HG03378 (cell line): ENCODE measurements at regions not wholly inside any gene's neighbourhood (a gene's known extent, or its start where the extent isn't known, plus 50 kb on each side); places are given as distances from the start of the nearest gene placed in this dataset.
A peak's percentile ranks its signal among the peaks of the same experiment; 100 is the strongest.
"Not testable (repeated sequence)": the region's sequence is repeated elsewhere in the genome, so short reads cannot be mapped to it uniquely, and the experiment has no call there.

Experiments used
- ATAC-seq: cut with Tn5 transposase; IDR thresholded peaks from one replicate; pipeline ENCODE4 v1.9.1; 2021; ENCODE audit warnings: mild to moderate bottlenecking, moderate library complexity; ENCODE audit not compliant: unreplicated experiment

GRCh38 chr7:35853194-35853593 lies 52.3 kb downstream of the SEPTIN7 start:
- ATAC-seq, result not testable (repeated sequence)

- ATAC-seq, result no peak
Observed at GRCh38 chr7:35854311-35854710, 53.5 kb downstream of the SEPTIN7 start.

- no peak for ATAC-seq
Observed at GRCh38 chr7:35856175-35856574, 55.3 kb downstream of the SEPTIN7 start.

GRCh38 chr7:35860664-35861063 lies 59.8 kb downstream of the SEPTIN7 start:
- no peak for ATAC-seq

DNA sequence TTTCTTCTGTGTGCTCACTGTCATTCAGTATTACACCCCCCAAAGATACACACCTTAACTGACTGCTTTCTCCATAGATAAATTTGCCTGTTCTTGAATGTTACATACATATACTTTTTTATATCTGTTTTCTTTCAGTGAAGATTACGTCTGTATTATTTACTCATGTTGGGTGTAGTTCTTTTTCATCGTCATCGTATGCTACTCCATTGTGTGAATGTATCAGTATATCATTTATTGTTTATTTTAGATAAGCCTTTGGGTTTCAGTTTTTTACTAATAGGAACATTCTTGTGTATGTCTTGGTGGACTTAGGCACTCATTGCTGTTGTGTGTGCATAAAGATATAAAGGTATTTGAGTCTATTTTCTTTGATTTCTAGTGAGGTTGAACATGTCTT lies 64.4 kb downstream of the SEPTIN7 start:
- ATAC-seq, result no peak

DNA sequence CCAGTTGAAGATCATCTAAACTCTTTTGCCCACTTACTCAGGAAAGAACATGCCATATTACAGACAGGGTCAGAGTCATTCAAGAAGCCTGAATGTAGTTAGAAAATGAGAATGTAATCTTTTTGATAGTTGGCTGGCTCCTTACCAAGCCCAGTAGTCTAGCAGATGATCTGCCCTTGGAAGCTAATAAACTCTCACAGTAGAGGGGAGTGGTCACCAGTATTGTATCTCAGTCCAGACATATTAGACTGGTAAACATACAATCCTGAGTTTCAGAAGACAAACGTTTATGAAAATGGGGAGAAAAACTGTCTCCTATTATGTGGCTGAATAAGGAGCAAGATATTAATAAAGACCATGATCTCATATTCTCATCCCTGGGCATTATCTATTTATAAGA lies 65.3 kb downstream of the SEPTIN7 start:
- ATAC-seq, result no peak

DNA sequence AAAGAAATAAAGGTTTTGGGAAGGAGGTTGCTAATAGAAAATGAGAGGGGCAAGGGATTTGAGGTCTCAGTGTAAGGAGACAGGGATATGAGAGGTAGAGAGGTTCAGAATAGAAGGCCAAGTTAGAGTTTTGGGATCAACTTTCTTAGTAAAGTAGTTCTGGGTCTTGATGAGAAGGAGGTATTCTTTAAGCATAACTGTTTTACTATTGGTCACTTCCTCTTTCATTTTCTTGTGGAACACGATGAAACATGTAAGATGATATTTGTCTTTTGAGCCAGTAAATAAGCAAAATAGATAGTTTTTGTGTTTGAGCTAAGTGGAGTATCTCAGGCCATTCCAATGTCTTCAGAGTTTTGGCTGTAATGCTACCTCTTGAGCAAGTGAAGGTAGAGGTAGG lies 68.3 kb downstream of the SEPTIN7 start:
- peak; percentile 64 for ATAC-seq

DNA sequence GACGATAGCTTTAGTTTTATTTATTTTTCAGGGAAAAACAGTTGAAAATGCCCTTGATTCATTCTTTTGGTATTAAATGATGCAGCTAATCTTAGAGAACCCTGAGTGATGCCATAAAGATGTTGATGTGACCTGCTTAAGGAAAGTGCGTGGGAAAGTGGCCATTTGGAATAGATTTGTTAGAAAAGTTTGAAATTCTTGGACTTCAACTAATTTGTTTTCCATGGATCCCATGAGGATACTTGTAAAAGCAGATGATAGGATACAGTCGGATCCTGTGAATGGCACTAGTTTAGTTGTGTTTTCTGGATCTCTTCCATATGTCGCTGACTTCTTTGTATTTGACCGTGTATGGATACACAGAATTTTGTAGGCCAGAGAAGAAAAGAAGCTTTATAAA lies 69.0 kb downstream of the SEPTIN7 start:
- ATAC-seq, result no peak

DNA sequence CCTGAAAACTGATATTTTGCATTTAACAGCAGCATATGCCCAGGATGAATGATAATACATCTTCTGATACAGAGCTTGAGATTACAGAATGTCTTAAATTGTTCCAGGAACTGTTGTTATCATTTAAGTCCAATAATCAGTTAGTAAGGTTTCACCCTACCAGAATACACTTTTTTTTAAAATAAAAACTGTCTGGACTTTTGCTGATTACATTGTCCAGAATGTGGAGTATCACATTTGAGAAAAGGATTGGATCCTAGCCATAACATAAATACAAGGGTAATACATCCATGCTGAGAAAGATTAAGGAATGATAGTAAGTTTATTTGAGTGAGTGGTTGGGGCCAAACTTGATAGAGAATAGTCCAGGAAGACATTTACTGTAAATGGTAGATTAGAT lies 71.0 kb downstream of the SEPTIN7 start:
- ATAC-seq, result no peak

DNA sequence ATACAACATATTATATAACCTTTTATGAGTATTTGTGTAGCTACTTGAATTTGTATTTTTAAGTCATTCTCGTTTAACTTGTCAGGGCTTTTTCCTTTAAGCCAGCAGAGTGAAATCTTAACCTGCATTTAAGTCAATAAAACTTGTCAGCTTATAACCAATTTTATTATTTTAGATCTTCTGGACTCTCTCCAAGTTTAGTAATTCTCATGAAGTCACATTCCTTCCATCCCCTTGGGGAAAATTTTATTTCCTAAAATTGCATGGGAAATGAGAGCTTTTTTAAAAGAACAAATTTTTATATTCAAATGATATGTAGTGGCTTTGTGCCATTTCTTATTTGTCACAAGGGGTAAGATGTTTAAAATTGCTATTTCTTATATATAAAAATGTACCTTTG lies 74.0 kb downstream of the SEPTIN7 start:
- ATAC-seq, result no peak

DNA sequence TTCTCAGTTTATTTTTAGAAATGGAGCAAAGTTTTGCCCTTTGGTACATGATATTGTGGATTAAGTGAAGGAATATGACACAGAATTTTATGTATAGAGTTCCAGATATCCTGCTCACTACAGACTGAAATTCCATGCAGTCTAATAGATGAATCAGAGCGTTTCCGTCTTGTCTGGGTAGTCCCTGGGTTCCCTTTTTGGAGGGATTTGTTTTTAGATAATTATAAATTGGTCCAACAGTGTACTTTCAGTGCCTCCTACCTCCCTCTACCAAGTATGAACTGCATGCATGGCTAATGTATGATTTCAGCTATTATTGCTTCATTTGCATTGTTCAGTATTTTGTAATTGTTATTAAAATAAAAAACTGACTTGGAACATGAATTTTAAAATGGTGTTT lies 74.4 kb downstream of the SEPTIN7 start:
- no peak for ATAC-seq

- ATAC-seq, result no peak
Observed at GRCh38 chr7:35878351-35878750, 77.5 kb downstream of the SEPTIN7 start.

DNA sequence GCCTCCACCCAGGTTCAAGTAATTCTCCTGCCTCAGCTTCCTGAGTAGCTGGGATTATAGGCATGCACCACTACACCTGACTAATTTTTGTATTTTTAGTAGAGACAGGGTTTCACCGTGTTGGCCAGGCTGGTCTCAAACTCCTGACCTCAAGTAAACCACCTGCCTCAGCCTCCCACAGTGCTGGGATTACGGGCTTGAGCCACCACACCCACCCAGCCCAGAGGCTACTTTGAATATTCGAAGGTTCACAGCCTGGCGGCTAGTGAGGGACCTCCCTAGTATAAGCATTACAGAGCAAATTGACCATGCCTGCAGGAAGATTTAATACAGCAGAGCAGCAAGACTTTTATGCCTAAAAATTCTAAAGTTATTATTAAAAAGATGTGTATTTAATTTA lies 86.6 kb downstream of the SEPTIN7 start:
- not testable (repeated sequence) for ATAC-seq

- ATAC-seq, result no peak
Observed at GRCh38 chr7:35889001-35889400, 88.1 kb downstream of the SEPTIN7 start.

GRCh38 chr7:35889870-35890269 lies 89.0 kb downstream of the SEPTIN7 start:
- ATAC-seq, result no peak

GRCh38 chr7:35891004-35891830 lies 90.4 kb downstream of the SEPTIN7 start:
- no peak for ATAC-seq

- no peak for ATAC-seq
Observed at GRCh38 chr7:35893649-35894048, 92.8 kb downstream of the SEPTIN7 start.

DNA sequence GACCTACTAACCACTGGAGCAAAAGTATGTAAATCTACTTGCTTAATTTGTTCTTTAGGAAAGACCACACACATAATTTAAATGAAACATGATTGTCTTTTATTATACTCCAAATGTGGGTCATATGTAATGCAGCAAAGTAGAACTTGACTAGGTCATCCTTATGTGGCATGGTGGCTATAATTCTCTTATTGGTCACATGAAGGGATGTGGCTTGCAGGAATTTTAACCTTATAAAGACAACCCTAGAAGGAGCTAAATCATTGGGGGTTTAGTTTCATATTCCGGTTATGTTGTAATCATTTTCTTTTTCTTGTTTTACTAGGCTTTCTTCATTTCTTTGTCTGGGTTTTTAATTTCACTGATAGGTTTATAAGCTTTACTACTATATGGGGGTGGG lies 93.9 kb downstream of the SEPTIN7 start:
- ATAC-seq, result no peak

GRCh38 chr7:35900651-35901050 lies 99.8 kb downstream of the SEPTIN7 start:
- no peak for ATAC-seq

GRCh38 chr7:35905555-35905954 lies 104.7 kb downstream of the SEPTIN7 start:
- ATAC-seq, result no peak

DNA sequence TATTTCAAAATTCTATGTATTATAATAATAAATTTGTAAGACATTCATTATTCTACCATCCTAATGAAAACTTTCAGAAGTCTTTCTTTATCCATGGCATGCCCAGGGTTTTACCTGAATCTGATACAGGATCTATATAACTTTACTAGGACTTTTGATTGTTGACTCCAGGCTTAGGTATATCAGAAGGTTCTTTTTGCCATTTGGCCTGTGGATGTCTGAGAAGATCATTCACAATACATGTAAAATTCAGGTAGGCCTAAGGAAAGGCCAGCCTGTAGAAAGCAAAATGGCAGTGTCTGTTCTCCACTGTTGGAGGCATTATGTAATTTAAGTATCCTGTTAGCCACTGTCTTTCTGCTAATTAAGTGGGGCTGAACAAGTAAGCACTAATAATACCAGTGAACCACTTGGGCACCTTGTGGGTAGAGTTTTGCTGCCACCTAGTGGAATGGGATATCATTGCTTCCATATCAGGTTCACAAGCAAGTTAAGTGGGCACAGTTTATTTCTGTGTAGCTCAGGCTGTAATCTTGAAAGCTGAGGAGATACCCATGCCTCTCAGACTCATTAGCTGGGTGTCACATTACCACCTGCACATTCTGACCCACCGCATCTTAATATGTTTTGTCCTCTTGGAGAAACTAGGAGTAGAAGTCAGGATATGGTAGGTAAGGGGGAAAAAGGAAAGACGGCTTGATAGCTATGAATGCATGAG lies 105.5 kb downstream of the SEPTIN7 start:
- peak; percentile 86 for ATAC-seq
